ENCODE measurements at regions not wholly inside any gene's neighbourhood (a gene's known extent, or its start where the extent isn't known, plus 50 kb on each side); places are given as distances from the start of the nearest gene placed in this dataset.

- Histone ChIP-seq H3K4me1 (ENCODE audit: control insufficient read depth in 1 of 2, insufficient read depth in 2 of 2, low read length in 2 of 2) (no peaks in the 10 kb centered on the region), H4K20me1 (ENCODE audit: insufficient read depth) (no peaks in the 10 kb centered on the region), H3K79me2 (ENCODE audit: insufficient read depth, low read length) (no peaks in the 10 kb centered on the region), H3K27ac (ENCODE audit: low read depth, low read length) (no peak overlapping the region), H3K9me3 (ENCODE audit: control insufficient read depth in 1 of 2, insufficient read depth in 1 of 2, low read depth in 1 of 2, low read length in 2 of 2) (no peaks in the 10 kb centered on the region), H3K9ac (ENCODE audit: low read length) (no peak overlapping the region), H2AFZ (ENCODE audit: low read depth, low read length, poor library complexity, severe bottlenecking) (no peak overlapping the region), H3K4me3 (replicated peaks in 1 of 2; ENCODE audit: low read depth in 1 of 2, low read length in 2 of 2) (no peak overlapping the region), H3K27me3 (ENCODE audit: insufficient read depth, low read length) (no peaks in the 10 kb centered on the region), H3K36me3 (ENCODE audit: control insufficient read depth in 1 of 2, insufficient read depth in 2 of 2, low read length in 2 of 2) (no peaks in the 10 kb centered on the region), H3K9me2 (ENCODE audit: insufficient read depth) (no peaks in the 10 kb centered on the region), H3K4me2 (ENCODE audit: low read length) (no peak overlapping the region)
- no peak for DNase-seq (ENCODE audit: low read depth, low spot score)
- intact Hi-C loops (cut with micrococcal nuclease), result no loop called here
- CTCF ChIA-PET, result no interaction called here
- POLR2A ChIA-PET, result no interaction called here
- RAD21 ChIA-PET (ENCODE audit: low non-redundant PET in 1 of 2, low total read pairs in 2 of 2, uncharacterized antibody in 2 of 2, unreplicated experiment in 2 of 2), result no interaction called here
- no TSS peak for BruUV-seq (replicated peaks)
- ATAC-seq, result no peak
- no peak for TF ChIP-seq POLR2AphosphoS5 (IDR thresholded peaks at IDR 0.05; ENCODE audit: low read depth, low read length)
- no peak for TF ChIP-seq CEBPB (IDR thresholded peaks at IDR 0.05; ENCODE audit: low read depth)
- TF ChIP-seq RAD21 (IDR thresholded peaks at IDR 0.05; ENCODE audit: low read depth), result no peak
- TF ChIP-seq TCF7L2 (IDR thresholded peaks at IDR 0.05; ENCODE audit: borderline replicate concordance, extremely low read depth, insufficient read depth, insufficient read length), result no peak
- no peak for TF ChIP-seq EGR1 (IDR thresholded peaks at IDR 0.05; ENCODE audit: low read depth)
- TF ChIP-seq JUND (IDR thresholded peaks at IDR 0.05), result no peak
- no peak for TF ChIP-seq SRF (IDR thresholded peaks at IDR 0.05; ENCODE audit: low read depth)
- no peak for TF ChIP-seq EZH2phosphoT487 (IDR thresholded peaks at IDR 0.05; ENCODE audit: borderline replicate concordance)
- TF ChIP-seq SIN3A (IDR thresholded peaks at IDR 0.05; ENCODE audit: low read depth), result no peak
- no peak for TF ChIP-seq REST (IDR thresholded peaks at IDR 0.05; ENCODE audit: low read depth)
- TF ChIP-seq EZH2 (IDR thresholded peaks at IDR 0.05), result no peak
Measured at GRCh38 chr4:177951026-177951425, 508.8 kb upstream of the AGA start.

All from HCT116 (cell line).